ENCODE measurements at regions not wholly inside any gene's neighbourhood (a gene's known extent, or its start where the extent isn't known, plus 50 kb on each side); places are given as distances from the start of the nearest gene placed in this dataset.

GRCh38 chr4:17197070-17197469 is 298.6 kb upstream of the LDB2 start:
- TF ChIP-seq TAF1 (IDR thresholded peaks at IDR 0.05; ENCODE audit: low read depth, low read length): no peak
- TF ChIP-seq POLR2AphosphoS5 (IDR thresholded peaks at IDR 0.05; ENCODE audit: low read depth, low read length): no peak
- TF ChIP-seq POLR2A (IDR thresholded peaks at IDR 0.05; ENCODE audit: low read depth, low read length): no peak
- no peak for TF ChIP-seq SPI1 (IDR thresholded peaks at IDR 0.05; ENCODE audit: low read depth, low read length)
- TF ChIP-seq POU2F2 (IDR thresholded peaks at IDR 0.05; ENCODE audit: low read depth, low read length): no peak
- no peak for TF ChIP-seq PAX5 (IDR thresholded peaks at IDR 0.05; ENCODE audit: insufficient read depth, low read length, severe bottlenecking)
